Keratinocyte (primary cell): ENCODE measurements at regions not wholly inside any gene's neighbourhood (a gene's known extent, or its start where the extent isn't known, plus 50 kb on each side); places are given as distances from the start of the nearest gene placed in this dataset.

Experiments used
- CTCF ChIP-seq, 3 experiments: IDR thresholded peaks in 1 of 3; conservative IDR thresholded peaks in 1 of 3; optimal IDR thresholded peaks in 1 of 3; 2 replicates in 2 of 3; 3 replicates in 1 of 3; pipeline versions ENCODE3 to v1.5.1; 2011; ENCODE audit warnings: low read length in 3 of 3, mild to moderate bottlenecking in 3 of 3, moderate library complexity in 2 of 3, control low read depth in 1 of 3, inconsistent platforms in 1 of 3; ENCODE audit not compliant: insufficient read depth in 2 of 3; ENCODE audit errors: extremely low read depth in 1 of 3
- EZH2 ChIP-seq: IDR thresholded peaks from one replicate; pipeline ENCODE4 v1.6.1; 2012; ENCODE audit warnings: inconsistent platforms, mild to moderate bottlenecking, low read length, moderate library complexity

- TF ChIP-seq CTCF (optimal IDR thresholded peaks at IDR 0.05 in 1 of 3, IDR thresholded peaks at IDR 0.05 in 1 of 3, conservative IDR thresholded peaks at IDR 0.05 in 1 of 3; ENCODE audit: extremely low read depth in 1 of 3, insufficient read depth in 2 of 3, low read length in 3 of 3) (no peak), EZH2 (no peak)
These were observed 61.2 kb upstream of the DIO3 start for GRCh38 chr14:101500061-101500460.
